Left ventricle myocardium inferior (tissue), 1 donor: ENCODE measurements at regions not wholly inside any gene's neighbourhood (a gene's known extent, or its start where the extent isn't known, plus 50 kb on each side); places are given as distances from the start of the nearest gene placed in this dataset.
A peak's percentile ranks its signal among the peaks of the same experiment; 100 is the strongest.

Source experiments
- DNase-seq: peaks from one replicate; pipeline ENCODE4 v3.0.0-alpha.2; 2020
- H3K27ac ChIP-seq: fragments of 200-600 bp; replicated peaks from 2 replicates; pipeline ENCODE4 v1.8.0; 2021
- H3K27me3 ChIP-seq: fragments of 200-600 bp; 2 replicates; pipeline ENCODE4 v1.8.0; 2021; ENCODE audit warnings: low read depth
- H3K36me3 ChIP-seq: fragments of 200-600 bp; 2 replicates; pipeline ENCODE4 v1.8.0; 2021
- H3K4me1 ChIP-seq: fragments of 200-600 bp; 2 replicates; pipeline ENCODE4 v1.8.0; 2021
- H3K4me3 ChIP-seq: fragments of 200-600 bp; 2 replicates; pipeline ENCODE4 v1.8.0; 2021; ENCODE audit warnings: mild to moderate bottlenecking, moderate library complexity
- H3K9me3 ChIP-seq: fragments of 200-600 bp; replicated peaks from 2 replicates; pipeline ENCODE4 v1.8.0; 2021
- CTCF ChIP-seq: fragments of 200-600 bp; IDR thresholded peaks from 2 replicates; pipeline ENCODE4 v1.8.0; 2021; ENCODE audit warnings: antibody characterized with exemption, mild to moderate bottlenecking, borderline replicate concordance
- intact Hi-C: fragments of 100-400 bp; cut with micrococcal nuclease; formaldehyde crosslinking; loops from one replicate; pipeline ENCODE4 v1.11.0; 2022
- donor health status: DM: no; HTN: yes; CAD: no; lungs with severe emphysema.

- Histone ChIP-seq H3K4me3 (no peak overlapping the region), H3K4me1 (no peaks in the 10 kb centered on the region), H3K9me3 (no peaks in the 10 kb centered on the region), H3K36me3 (no peaks in the 10 kb centered on the region), H3K27ac (no peak overlapping the region), H3K27me3 (peaks cover 9% of the 10 kb centered on the region)
- intact Hi-C loops, result no loop called here
- TF ChIP-seq CTCF, result no peak
- no peak for DNase-seq
Measured at GRCh38 chr4:147012059-147012707, 66.5 kb upstream of the TTC29 start.

DNA sequence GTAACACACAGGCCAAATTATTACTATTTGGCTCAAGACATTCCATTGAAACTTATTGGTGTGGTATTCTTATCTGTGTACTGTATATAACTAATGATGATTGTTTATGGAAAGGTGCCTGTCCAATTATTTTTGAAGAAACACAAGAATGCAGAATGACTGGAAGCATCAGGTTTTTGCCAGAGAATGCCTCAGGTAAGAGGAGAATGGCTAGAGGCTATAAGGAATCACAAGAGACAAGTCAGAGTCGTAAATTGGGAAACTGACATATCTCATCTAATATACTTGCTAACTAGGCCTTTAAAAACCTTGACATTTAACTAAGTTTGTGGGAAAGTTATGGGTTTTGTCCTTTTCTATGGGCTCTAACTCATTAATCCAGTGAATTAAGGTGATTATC lies 69.3 kb upstream of the TTC29 start:
- Histone ChIP-seq H3K36me3 (no peaks in the 10 kb centered on the region), H3K27me3 (peaks cover 6% of the 10 kb centered on the region), H3K4me1 (no peaks in the 10 kb centered on the region), H3K4me3 (no peak overlapping the region), H3K9me3 (no peaks in the 10 kb centered on the region), H3K27ac (no peak overlapping the region)
- intact Hi-C loops, result loop anchor here (5.0 kb wide), 1 partner anchor 82 kb away; no protein-coding TSS in a partner anchor
- TF ChIP-seq CTCF, result no peak
- DNase-seq, result no peak

DNA sequence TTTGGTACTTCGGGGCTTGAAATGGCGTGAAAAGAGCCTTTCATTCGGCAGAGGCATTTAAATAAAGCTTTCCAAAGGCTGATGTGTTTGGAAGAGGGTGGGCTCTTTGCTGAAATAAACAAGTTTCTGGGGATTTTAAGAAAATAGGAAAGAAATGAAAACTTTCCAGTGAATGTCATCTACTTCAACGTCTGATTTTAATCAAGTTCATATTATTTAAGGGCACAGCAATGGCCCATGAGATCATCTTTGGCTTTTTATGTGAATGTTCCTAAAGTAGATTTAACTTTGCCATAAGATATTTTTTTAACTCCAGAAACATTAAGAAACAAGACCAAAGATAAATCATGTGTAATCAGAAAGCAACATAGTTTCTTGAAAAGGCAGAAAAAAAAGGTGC lies 69.8 kb upstream of the TTC29 start:
- intact Hi-C loops, result loop anchor here (5.0 kb wide), 1 partner anchor 82 kb away; no protein-coding TSS in a partner anchor
- no peak overlapping the region for H3K27ac ChIP-seq
- no peak for DNase-seq
- peaks cover 6% of the 10 kb centered on the region for H3K27me3 ChIP-seq
- no peak for TF ChIP-seq CTCF
- no peak overlapping the region for H3K4me3 ChIP-seq
- no peaks in the 10 kb centered on the region for H3K36me3 ChIP-seq
- no peaks in the 10 kb centered on the region for H3K4me1 ChIP-seq
- H3K9me3 ChIP-seq, result no peaks in the 10 kb centered on the region

DNA sequence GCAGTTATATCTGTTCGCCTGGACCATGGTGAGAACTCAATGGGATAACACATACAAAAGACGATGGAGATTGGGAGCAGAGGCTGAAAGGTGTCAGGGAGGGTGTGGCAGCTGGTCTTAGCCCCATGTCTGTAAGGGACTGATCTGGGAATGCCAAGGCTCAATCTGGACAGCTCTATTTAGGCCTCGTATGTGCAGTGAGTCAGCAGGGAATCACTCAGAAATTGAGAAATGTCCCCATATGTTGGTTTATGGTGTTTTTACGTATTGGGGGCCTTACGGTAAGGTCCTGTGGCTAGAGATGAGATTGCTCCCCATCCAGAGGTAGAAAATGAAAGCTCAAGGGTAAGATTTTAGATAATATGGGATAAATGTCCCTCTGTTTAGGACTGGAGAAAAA lies 71.4 kb upstream of the TTC29 start:
- no peak for TF ChIP-seq CTCF
- no peak for DNase-seq
- H3K9me3 ChIP-seq, result no peaks in the 10 kb centered on the region
- no peak overlapping the region for H3K27ac ChIP-seq
- intact Hi-C loops, result loop anchor here (5.0 kb wide), 1 partner anchor 80 kb away; no protein-coding TSS in a partner anchor
- no peaks in the 10 kb centered on the region for H3K4me1 ChIP-seq
- H3K27me3 ChIP-seq, result peaks cover 6% of the 10 kb centered on the region
- no peak overlapping the region for H3K4me3 ChIP-seq
- H3K36me3 ChIP-seq, result no peaks in the 10 kb centered on the region

DNA sequence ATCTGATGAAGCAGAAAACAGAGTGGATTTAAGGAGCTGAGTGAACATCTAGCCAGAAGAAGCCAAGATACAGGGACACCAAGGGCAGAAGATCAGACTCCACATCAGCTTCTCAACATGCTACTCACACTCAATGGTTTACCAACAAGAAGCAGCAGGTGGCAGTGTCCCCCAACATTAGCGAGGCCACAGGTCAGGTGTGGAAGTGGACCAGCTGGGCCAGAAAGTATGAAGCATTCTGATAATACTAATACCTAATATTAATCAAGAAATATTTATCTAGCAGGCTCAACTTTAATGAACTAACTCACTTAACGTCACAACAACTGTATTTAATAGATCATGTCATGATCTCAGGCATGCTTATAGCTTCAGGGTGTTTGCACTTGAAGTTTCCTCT lies 73.4 kb upstream of the TTC29 start:
- H3K27me3 ChIP-seq, result peaks cover 6% of the 10 kb centered on the region
- peak; percentile 48 for DNase-seq
- H3K4me3 ChIP-seq, result no peak overlapping the region
- TF ChIP-seq CTCF, result peak; percentile 77
- H3K36me3 ChIP-seq, result no peaks in the 10 kb centered on the region
- intact Hi-C loops, result loop anchor here (5.0 kb wide), 1 partner anchor 78 kb away; no protein-coding TSS in a partner anchor
- H3K4me1 ChIP-seq, result no peaks in the 10 kb centered on the region
- H3K9me3 ChIP-seq, result peaks cover 3% of the 10 kb centered on the region
- H3K27ac ChIP-seq, result no peak overlapping the region
